GM12873 (cell line): ENCODE measurements at regions not wholly inside any gene's neighbourhood (a gene's known extent, or its start where the extent isn't known, plus 50 kb on each side); places are given as distances from the start of the nearest gene placed in this dataset.

Source experiments
- TF ChIP-seq, protein P1 (sequence below): IDR thresholded peaks from 2 replicates; pipeline ENCODE4 v1.5.1; 2012; ENCODE audit warnings: low read depth, mild to moderate bottlenecking, moderate library complexity, low read length, control low read depth; ENCODE audit not compliant: insufficient read depth; ENCODE audit errors: missing control alignments

DNA sequence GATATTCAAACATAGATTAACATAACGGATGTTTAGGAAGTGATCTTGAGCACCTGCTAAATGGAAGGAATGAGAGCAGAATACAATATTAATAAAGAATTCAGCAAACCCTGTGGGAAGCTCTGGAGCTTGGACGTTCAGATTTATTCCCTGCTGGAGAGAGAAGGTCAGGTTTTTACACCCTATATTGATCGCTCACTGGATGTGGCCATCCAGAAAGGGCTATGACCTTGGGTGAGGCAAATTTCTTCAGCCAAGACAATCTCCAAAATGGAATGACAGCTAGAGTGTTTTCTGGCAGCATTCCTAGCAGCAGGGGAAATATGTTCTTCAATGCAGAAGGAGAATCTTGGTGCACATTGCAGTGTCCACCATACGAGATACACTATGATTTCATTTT, 288.3 kb downstream of the IRS1 start:
- TF ChIP-seq, protein P1, sequence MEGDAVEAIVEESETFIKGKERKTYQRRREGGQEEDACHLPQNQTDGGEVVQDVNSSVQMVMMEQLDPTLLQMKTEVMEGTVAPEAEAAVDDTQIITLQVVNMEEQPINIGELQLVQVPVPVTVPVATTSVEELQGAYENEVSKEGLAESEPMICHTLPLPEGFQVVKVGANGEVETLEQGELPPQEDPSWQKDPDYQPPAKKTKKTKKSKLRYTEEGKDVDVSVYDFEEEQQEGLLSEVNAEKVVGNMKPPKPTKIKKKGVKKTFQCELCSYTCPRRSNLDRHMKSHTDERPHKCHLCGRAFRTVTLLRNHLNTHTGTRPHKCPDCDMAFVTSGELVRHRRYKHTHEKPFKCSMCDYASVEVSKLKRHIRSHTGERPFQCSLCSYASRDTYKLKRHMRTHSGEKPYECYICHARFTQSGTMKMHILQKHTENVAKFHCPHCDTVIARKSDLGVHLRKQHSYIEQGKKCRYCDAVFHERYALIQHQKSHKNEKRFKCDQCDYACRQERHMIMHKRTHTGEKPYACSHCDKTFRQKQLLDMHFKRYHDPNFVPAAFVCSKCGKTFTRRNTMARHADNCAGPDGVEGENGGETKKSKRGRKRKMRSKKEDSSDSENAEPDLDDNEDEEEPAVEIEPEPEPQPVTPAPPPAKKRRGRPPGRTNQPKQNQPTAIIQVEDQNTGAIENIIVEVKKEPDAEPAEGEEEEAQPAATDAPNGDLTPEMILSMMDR, result no peak

DNA sequence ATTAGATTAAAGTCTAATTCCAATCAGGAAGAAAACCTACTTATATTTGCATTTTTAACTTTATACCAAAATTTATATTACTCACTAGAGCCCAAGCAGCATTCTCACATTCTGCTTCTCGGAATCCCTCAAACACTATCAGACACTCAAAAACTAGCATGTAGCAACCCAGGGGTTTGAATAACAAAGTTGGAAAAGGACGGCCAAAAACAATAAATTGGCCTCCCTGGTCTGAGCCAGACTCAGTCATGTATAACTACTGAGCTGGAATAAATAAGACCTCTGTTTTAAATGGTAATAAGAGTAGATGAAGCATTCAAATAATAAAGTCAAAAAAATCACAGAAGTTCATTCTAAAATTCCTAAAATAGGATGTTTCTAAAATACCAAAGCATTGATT, 290.9 kb downstream of the IRS1 start:
- TF ChIP-seq, protein P1, result no peak

DNA sequence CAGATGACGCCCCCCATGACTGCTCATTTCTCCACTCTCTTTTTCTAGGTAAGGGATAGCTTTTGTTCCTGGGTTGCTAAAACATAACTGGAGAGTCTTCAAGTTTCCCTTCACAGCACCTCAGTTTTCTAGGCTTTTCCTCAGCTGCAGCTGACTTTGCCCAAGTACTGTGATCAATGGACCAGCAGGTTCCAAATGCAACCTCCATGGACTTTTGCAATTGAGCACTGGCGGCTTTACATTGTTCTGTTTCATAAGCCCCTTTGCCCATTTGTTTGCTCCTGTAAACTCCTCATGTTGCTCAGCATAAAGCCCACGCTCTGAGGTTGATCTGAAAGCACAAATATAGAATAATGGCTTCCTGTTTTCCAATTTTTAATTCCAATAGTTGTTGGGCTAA, 291.6 kb downstream of the IRS1 start:
- TF ChIP-seq, protein P1, result no peak

DNA sequence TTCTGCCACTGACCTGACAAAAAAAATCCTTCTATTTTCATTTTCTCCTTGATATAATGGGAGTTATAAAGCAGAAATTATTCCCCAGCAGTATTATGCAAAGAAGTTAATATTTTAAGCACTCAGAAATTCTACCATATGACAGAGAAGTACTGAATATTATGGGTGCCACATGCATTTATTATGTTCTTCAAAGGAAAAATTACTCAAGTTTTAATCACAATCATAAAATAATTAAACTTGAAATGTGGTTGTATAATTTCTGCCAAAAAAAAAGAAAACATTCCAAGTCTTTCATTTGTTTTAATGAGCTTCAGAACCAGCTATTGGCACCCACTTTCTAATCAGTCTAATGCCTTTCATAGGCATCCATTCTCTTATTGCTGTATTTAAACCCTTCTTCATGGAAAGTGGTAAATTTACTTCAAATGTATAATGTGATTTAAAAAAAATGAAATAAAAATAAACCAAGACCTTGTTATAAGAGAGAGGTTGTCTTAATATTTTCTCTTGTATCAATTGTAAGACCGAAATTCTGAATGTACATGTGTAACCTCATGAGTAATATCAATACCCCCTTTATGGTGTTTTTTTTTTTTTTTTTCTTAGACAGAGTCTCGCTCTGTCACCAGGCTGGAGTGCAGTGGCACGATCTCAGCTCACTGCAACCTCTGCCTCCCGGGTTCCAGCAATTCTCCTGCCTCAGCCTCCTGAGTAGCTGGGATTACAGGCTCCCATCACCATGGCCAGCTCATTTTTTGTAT, 302.3 kb downstream of the IRS1 start:
- TF ChIP-seq, protein P1, result no peak

DNA sequence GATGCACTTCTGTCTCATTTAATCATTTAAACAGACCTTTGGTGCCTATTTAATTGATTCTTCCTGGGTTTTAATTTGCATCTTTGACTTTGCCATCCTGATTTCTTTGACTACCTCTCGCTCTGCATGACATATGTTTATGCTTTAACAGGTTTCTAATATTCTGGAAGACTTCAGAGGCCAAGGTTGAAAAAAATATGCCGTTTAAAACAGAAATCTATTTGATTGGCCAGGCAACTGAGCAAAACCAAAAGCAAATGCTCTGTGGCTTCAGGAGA, 303.4 kb downstream of the IRS1 start:
- TF ChIP-seq, protein P1, result no peak

DNA sequence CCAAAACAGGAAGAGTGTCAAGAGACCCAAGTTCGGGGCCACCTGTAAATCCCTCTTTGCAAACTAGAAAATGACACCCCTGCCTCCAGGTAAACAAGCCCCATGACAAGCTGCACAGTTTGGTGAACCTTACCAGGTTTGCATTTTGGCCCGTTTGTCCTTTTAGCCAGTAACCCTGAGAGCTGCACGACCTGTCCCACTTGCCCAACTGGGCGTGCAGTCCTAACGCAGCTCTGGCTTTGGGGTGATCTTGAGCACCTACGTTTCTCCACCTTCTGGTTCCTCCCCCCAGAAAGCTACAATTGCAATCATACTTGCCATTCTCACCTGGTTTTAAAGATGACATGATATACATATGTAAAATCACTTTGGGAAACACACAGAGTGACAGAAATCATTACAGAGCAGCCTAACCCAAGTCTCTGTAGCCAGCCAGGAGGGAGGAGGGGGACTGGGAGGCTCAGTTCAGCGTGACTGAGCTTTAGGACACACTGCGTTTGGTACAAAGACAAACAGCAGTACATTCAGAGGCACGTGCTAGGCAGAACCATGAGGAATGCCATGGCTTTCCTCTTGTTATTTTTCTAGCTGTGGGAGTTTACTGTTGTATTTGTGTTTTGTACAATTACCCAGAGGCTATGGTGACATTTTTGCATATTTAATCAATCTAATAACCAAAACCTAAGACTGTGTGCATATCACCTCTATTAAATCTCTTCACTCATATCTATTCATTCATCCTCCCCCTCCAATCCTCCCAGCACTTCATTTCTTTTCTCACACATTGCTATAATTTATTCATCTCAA, 304.0 kb downstream of the IRS1 start:
- TF ChIP-seq, protein P1, result no peak

DNA sequence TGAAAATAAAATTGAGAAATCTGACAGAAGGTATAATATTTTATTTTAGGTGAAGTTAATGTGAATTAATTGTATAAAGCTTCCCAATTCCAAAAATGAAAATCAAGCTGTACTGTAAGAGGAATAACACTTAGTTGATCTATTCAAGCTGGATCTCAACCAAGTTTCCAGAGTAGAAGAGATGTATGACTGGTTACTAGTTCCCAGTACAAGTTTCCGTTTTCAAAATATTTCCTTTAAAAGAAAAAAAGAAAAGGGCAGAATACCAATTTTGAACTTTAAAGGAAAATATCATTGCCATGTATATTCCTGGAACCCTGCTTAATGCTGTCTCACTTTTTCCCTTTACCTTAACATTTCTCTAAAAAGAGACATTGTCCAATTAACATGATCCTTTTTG, 308.5 kb downstream of the IRS1 start:
- TF ChIP-seq, protein P1, result no peak
